ENCODE measurements at regions not wholly inside any gene's neighbourhood (a gene's known extent, or its start where the extent isn't known, plus 50 kb on each side); places are given as distances from the start of the nearest gene placed in this dataset.
"Not testable (repeated sequence)": the region's sequence is repeated elsewhere in the genome, so short reads cannot be mapped to it uniquely, and the experiment has no call there.

DNA sequence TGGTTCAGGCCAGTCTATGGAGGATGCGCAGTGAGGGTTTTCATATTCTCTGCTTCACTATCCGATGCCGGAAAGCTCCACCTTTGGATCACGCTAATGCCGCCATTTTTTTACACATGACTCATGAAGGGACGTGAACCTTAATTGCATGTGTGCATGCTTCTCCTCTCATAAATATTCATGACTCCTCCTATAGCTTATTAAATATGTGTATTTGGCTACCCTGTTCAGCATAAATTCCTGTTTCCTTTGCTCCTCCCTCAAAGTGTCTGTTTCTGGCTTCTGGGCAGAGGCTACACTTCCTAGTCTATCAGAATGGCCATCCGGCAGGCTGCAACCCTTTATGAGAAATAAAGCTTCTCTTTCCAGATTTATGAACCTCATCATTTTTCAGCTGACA, 1890.8 kb downstream of the KHDRBS2 start:
- TF ChIP-seq, protein P1, sequence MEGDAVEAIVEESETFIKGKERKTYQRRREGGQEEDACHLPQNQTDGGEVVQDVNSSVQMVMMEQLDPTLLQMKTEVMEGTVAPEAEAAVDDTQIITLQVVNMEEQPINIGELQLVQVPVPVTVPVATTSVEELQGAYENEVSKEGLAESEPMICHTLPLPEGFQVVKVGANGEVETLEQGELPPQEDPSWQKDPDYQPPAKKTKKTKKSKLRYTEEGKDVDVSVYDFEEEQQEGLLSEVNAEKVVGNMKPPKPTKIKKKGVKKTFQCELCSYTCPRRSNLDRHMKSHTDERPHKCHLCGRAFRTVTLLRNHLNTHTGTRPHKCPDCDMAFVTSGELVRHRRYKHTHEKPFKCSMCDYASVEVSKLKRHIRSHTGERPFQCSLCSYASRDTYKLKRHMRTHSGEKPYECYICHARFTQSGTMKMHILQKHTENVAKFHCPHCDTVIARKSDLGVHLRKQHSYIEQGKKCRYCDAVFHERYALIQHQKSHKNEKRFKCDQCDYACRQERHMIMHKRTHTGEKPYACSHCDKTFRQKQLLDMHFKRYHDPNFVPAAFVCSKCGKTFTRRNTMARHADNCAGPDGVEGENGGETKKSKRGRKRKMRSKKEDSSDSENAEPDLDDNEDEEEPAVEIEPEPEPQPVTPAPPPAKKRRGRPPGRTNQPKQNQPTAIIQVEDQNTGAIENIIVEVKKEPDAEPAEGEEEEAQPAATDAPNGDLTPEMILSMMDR (IDR thresholded peaks at IDR 0.05 in 8 of 11, conservative IDR thresholded peaks at IDR 0.05 in 3 of 11), result not testable (repeated sequence)
- TF ChIP-seq POLR2A, POLR2AphosphoS5 (IDR thresholded peaks at IDR 0.05): not testable (repeated sequence)

Measured in spleen (tissue), 7 donors.